ENCODE measurements at regions not wholly inside any gene's neighbourhood (a gene's known extent, or its start where the extent isn't known, plus 50 kb on each side); places are given as distances from the start of the nearest gene placed in this dataset.
"Not testable (repeated sequence)": the region's sequence is repeated elsewhere in the genome, so short reads cannot be mapped to it uniquely, and the experiment has no call there.

- not testable (repeated sequence) for H3K27me3 Mint-ChIP-seq (ENCODE audit: low read depth); H3K9me3 Mint-ChIP-seq; H3K4me1 Mint-ChIP-seq (ENCODE audit: low read depth); H3K36me3 Mint-ChIP-seq (ENCODE audit: insufficient read depth in 2 of 2); ATAC-seq (replicated peaks in 1 of 2); H3K27ac Mint-ChIP-seq; DNase-seq; H3K4me3 Mint-ChIP-seq
Measured at GRCh38 chr16:33978784-33979183, 519.4 kb downstream of the TP53TG3F start.

GRCh38 chr16:33979613-33980012 lies 520.2 kb downstream of the TP53TG3F start:
- H3K27me3 Mint-ChIP-seq (ENCODE audit: low read depth); H3K27ac Mint-ChIP-seq; ATAC-seq (replicated peaks in 1 of 2); H3K9me3 Mint-ChIP-seq; H3K4me3 Mint-ChIP-seq; DNase-seq; H3K4me1 Mint-ChIP-seq (ENCODE audit: low read depth); H3K36me3 Mint-ChIP-seq (ENCODE audit: insufficient read depth in 2 of 2): not testable (repeated sequence)

GRCh38 chr16:33980736-33981135 lies 521.3 kb downstream of the TP53TG3F start:
- H3K27ac Mint-ChIP-seq; H3K4me1 Mint-ChIP-seq (ENCODE audit: low read depth); ATAC-seq (replicated peaks in 1 of 2); H3K27me3 Mint-ChIP-seq (ENCODE audit: low read depth); H3K36me3 Mint-ChIP-seq (ENCODE audit: insufficient read depth in 2 of 2); H3K9me3 Mint-ChIP-seq; DNase-seq; H3K4me3 Mint-ChIP-seq: not testable (repeated sequence)

- H3K36me3 Mint-ChIP-seq (ENCODE audit: insufficient read depth in 2 of 2); H3K27ac Mint-ChIP-seq; H3K9me3 Mint-ChIP-seq: not testable (repeated sequence)
Measured at GRCh38 chr16:33984428-33984827, 525.0 kb downstream of the TP53TG3F start.

GRCh38 chr16:33986521-33986920 lies 527.1 kb downstream of the TP53TG3F start:
- H3K9me3 Mint-ChIP-seq; H3K27ac Mint-ChIP-seq; DNase-seq; ATAC-seq (replicated peaks in 1 of 2); H3K4me1 Mint-ChIP-seq (ENCODE audit: low read depth); H3K4me3 Mint-ChIP-seq; H3K27me3 Mint-ChIP-seq (ENCODE audit: low read depth); H3K36me3 Mint-ChIP-seq (ENCODE audit: insufficient read depth in 2 of 2): not testable (repeated sequence)

More at GRCh38 chr16:33984428-33984827, 525.0 kb downstream of the TP53TG3F start:
- not testable (repeated sequence) for DNase-seq; ATAC-seq (replicated peaks in 1 of 2); H3K4me1 Mint-ChIP-seq (ENCODE audit: low read depth); H3K27me3 Mint-ChIP-seq (ENCODE audit: low read depth); H3K4me3 Mint-ChIP-seq

- H3K4me1 Mint-ChIP-seq (ENCODE audit: low read depth); H3K9me3 Mint-ChIP-seq; H3K27me3 Mint-ChIP-seq (ENCODE audit: low read depth); H3K4me3 Mint-ChIP-seq; H3K27ac Mint-ChIP-seq; H3K36me3 Mint-ChIP-seq (ENCODE audit: insufficient read depth in 2 of 2); ATAC-seq (replicated peaks in 1 of 2); DNase-seq: not testable (repeated sequence)
Measured at GRCh38 chr16:33987348-33987963, 528.0 kb downstream of the TP53TG3F start.

GRCh38 chr16:33988012-33988411 lies 528.6 kb downstream of the TP53TG3F start:
- not testable (repeated sequence) for H3K27me3 Mint-ChIP-seq (ENCODE audit: low read depth); H3K9me3 Mint-ChIP-seq; H3K27ac Mint-ChIP-seq; DNase-seq; H3K36me3 Mint-ChIP-seq (ENCODE audit: insufficient read depth in 2 of 2); H3K4me3 Mint-ChIP-seq; H3K4me1 Mint-ChIP-seq (ENCODE audit: low read depth); ATAC-seq (replicated peaks in 1 of 2)

GRCh38 chr16:33990488-33990887 lies 531.1 kb downstream of the TP53TG3F start:
- not testable (repeated sequence) for H3K27me3 Mint-ChIP-seq (ENCODE audit: low read depth); ATAC-seq (replicated peaks in 1 of 2); H3K4me3 Mint-ChIP-seq; H3K4me1 Mint-ChIP-seq (ENCODE audit: low read depth); DNase-seq; H3K36me3 Mint-ChIP-seq (ENCODE audit: insufficient read depth in 2 of 2); H3K27ac Mint-ChIP-seq; H3K9me3 Mint-ChIP-seq

- not testable (repeated sequence) for H3K4me1 Mint-ChIP-seq (ENCODE audit: low read depth); H3K27ac Mint-ChIP-seq; ATAC-seq (replicated peaks in 1 of 2); DNase-seq; H3K9me3 Mint-ChIP-seq; H3K27me3 Mint-ChIP-seq (ENCODE audit: low read depth); H3K4me3 Mint-ChIP-seq; H3K36me3 Mint-ChIP-seq (ENCODE audit: insufficient read depth in 2 of 2)
Measured at GRCh38 chr16:33992513-33993177, 533.2 kb downstream of the TP53TG3F start.

GRCh38 chr16:33994207-33994606 lies 534.8 kb downstream of the TP53TG3F start:
- DNase-seq; H3K27ac Mint-ChIP-seq; H3K9me3 Mint-ChIP-seq; H3K4me3 Mint-ChIP-seq; H3K27me3 Mint-ChIP-seq (ENCODE audit: low read depth); H3K4me1 Mint-ChIP-seq (ENCODE audit: low read depth); ATAC-seq (replicated peaks in 1 of 2); H3K36me3 Mint-ChIP-seq (ENCODE audit: insufficient read depth in 2 of 2): not testable (repeated sequence)

- not testable (repeated sequence) for H3K27me3 Mint-ChIP-seq (ENCODE audit: low read depth); H3K9me3 Mint-ChIP-seq; H3K27ac Mint-ChIP-seq; H3K36me3 Mint-ChIP-seq (ENCODE audit: insufficient read depth in 2 of 2); H3K4me1 Mint-ChIP-seq (ENCODE audit: low read depth); ATAC-seq (replicated peaks in 1 of 2); DNase-seq; H3K4me3 Mint-ChIP-seq
Measured at GRCh38 chr16:33995821-33996372, 536.5 kb downstream of the TP53TG3F start.

GRCh38 chr16:34001184-34001583 lies 541.8 kb downstream of the TP53TG3F start:
- H3K27me3 Mint-ChIP-seq (ENCODE audit: low read depth); H3K36me3 Mint-ChIP-seq (ENCODE audit: insufficient read depth in 2 of 2); H3K27ac Mint-ChIP-seq; H3K4me3 Mint-ChIP-seq; DNase-seq; H3K4me1 Mint-ChIP-seq (ENCODE audit: low read depth); H3K9me3 Mint-ChIP-seq; ATAC-seq (replicated peaks in 1 of 2): not testable (repeated sequence)

GRCh38 chr16:34001961-34002360 lies 542.5 kb downstream of the TP53TG3F start:
- ATAC-seq (replicated peaks in 1 of 2); H3K9me3 Mint-ChIP-seq; H3K4me1 Mint-ChIP-seq (ENCODE audit: low read depth); H3K36me3 Mint-ChIP-seq (ENCODE audit: insufficient read depth in 2 of 2); H3K4me3 Mint-ChIP-seq; H3K27ac Mint-ChIP-seq; H3K27me3 Mint-ChIP-seq (ENCODE audit: low read depth); DNase-seq: not testable (repeated sequence)

Data from activated T-cell treated with anti-CD3 and anti-CD28 coated beads, Interleukin-2, amount 50 U/mL, for 72 hours (primary cell).